Bronchial epithelial cell (primary cell): ENCODE measurements at regions not wholly inside any gene's neighbourhood (a gene's known extent, or its start where the extent isn't known, plus 50 kb on each side); places are given as distances from the start of the nearest gene placed in this dataset.
A peak's percentile ranks its signal among the peaks of the same experiment; 100 is the strongest.

Experiments
- DNase-seq: peaks from one replicate; pipeline ENCODE4 v3.0.0-alpha.2; 2010; ENCODE audit warnings: low read depth
- FAIRE-seq: peaks from 2 replicates; lab custom pipeline; 2011; peaks lifted over from hg19 to GRCh38; lab: Jason Lieb, UNC
- H3K27me3 ChIP-seq: 2 replicates; pipeline ENCODE4 v1.5.1; 2011; ENCODE audit warnings: low read length; ENCODE audit not compliant: control insufficient read depth, insufficient read depth
- H3K36me3 ChIP-seq: 2 replicates; pipeline ENCODE4 v1.5.1; 2011; ENCODE audit warnings: low read length; ENCODE audit not compliant: control insufficient read depth, insufficient read depth
- H3K4me3 ChIP-seq: 2 replicates; pipeline ENCODE4 v1.5.1; 2011; ENCODE audit warnings: mild to moderate bottlenecking, low read depth, low read length, control low read depth
- CTCF ChIP-seq: IDR thresholded peaks from 2 replicates; pipeline ENCODE4 v1.5.1; 2011; ENCODE audit warnings: mild to moderate bottlenecking, moderate library complexity, low read length, control low read depth, inconsistent platforms; ENCODE audit not compliant: insufficient read depth, severe bottlenecking

GRCh38 chr13:84445776-84446175, 563.5 kb upstream of the SLITRK1 start:
- DNase-seq (peak; percentile 93), FAIRE-seq (peak; percentile 94)
- no peaks in the 10 kb centered on the region for H3K27me3 ChIP-seq
- TF ChIP-seq CTCF: no peak
- H3K36me3 ChIP-seq: no peaks in the 10 kb centered on the region
- no peak overlapping the region for H3K4me3 ChIP-seq

GRCh38 chr13:84443463-84443862, 561.2 kb upstream of the SLITRK1 start:
- no peak for TF ChIP-seq CTCF
- DNase-seq (no peak), FAIRE-seq (no peak)
- no peak overlapping the region for H3K4me3 ChIP-seq
- no peaks in the 10 kb centered on the region for H3K36me3 ChIP-seq
- no peaks in the 10 kb centered on the region for H3K27me3 ChIP-seq

DNA sequence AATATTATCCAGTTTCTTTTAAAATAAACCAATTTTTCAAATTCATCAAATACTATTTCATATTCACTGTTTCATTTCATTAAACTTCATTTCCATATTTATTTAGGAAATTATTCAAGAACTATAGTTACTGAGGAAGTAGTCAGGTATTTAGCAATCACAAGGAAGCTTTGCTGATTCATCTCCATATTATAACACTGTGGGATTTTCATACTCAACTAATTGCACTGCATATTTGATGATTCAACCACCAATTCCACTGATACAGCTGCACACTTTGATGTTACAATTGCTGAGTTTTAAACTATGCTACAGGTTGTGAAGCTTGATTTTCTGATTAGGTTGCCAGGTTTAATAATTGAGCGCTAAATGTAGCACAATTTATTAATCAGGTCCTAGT, 556.8 kb upstream of the SLITRK1 start:
- Histone ChIP-seq H3K4me3 (no peak overlapping the region), H3K36me3 (no peaks in the 10 kb centered on the region), H3K27me3 (no peaks in the 10 kb centered on the region)
- TF ChIP-seq CTCF: no peak
- FAIRE-seq (no peak), DNase-seq (peak; percentile 92)

DNA sequence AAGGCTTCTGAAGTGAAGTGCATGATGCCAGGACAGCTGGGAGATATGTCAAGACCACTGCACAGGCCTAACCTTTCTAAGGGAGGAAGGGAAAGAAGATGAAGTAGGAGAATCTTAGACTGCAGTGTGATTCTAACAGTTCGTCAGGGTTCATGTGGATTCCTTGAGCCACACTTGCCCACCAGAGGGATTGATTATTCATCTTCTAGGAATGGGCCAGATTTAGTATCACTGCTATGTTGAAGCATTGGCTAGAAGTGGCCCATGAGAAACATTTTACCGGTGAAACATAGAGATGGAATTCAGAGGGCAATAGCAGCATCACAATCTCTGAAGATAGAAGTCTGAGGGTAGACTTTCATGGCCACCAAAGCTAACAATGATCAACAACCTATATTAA, 550.8 kb upstream of the SLITRK1 start:
- DNase-seq (no peak), FAIRE-seq (no peak)
- no peaks in the 10 kb centered on the region for H3K36me3 ChIP-seq
- no peak overlapping the region for H3K4me3 ChIP-seq
- H3K27me3 ChIP-seq: no peaks in the 10 kb centered on the region
- TF ChIP-seq CTCF: no peak

DNA sequence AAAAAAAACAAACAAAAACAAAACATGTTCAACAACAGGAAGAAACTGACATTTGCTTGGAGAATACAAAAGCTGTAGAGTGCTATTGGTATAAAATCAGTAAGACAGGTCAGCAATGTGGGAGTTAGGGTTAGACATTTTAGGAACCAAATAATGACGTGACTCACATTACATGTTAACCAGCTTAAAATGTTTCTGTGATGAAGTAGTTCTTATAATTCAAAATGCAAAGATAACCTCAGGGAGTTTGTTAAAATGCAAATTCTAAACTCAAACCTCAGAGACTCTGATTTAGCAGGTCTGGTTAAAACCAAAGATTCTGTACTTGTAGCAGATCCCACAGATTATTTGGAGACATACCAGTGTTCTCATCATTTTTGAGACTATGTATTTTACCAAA, 549.4 kb upstream of the SLITRK1 start:
- H3K36me3 ChIP-seq: no peaks in the 10 kb centered on the region
- H3K27me3 ChIP-seq: no peaks in the 10 kb centered on the region
- DNase-seq (no peak), FAIRE-seq (no peak)
- no peak for TF ChIP-seq CTCF
- no peak overlapping the region for H3K4me3 ChIP-seq

DNA sequence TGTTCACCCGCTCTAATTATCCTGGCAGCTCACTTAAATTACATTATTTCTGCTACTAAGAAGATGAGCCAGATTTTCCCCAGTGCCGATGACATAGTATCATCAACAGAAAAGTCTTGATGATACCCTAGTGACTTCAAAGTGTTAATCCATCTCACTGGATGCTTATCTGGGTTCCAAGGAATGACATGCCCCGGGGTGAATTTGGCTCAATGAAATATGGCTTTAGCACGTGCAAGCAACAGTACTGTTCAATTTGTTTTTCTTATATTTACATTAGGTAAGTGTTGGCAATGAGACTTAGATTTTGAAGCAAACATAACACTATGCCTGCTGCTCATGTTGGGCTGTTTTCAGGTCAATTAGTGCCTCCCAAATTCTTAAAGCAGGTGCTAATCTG, 548.2 kb upstream of the SLITRK1 start:
- H3K27me3 ChIP-seq: no peaks in the 10 kb centered on the region
- no peak for FAIRE-seq
- no peak for TF ChIP-seq CTCF
- H3K36me3 ChIP-seq: no peaks in the 10 kb centered on the region
- DNase-seq: no peak
- H3K4me3 ChIP-seq: no peak overlapping the region
